HEK293 (cell line): ENCODE measurements at regions not wholly inside any gene's neighbourhood (a gene's known extent, or its start where the extent isn't known, plus 50 kb on each side); places are given as distances from the start of the nearest gene placed in this dataset.

Experiments used
- CTCF ChIA-PET: fragments of 350-600 bp; formaldehyde crosslinking; extraction: SDS; loops from one replicate; lab custom pipeline; 2021; ENCODE audit warnings: antibody characterized with exemption; lab: Yijun Ruan, JAX
- POLR2A ChIA-PET: fragments of 300-600 bp; formaldehyde crosslinking; extraction: SDS; loops from one replicate; lab custom pipeline; 2020; ENCODE audit warnings: antibody characterized with exemption, inconsistent platforms; lab: Yijun Ruan, JAX
- H3K27ac ChIP-seq: fragments of 200-500 bp; sonication (Bioruptor generic); 2 replicates; pipeline ENCODE4 v1.5.1; 2014; ENCODE audit warnings: low read depth, low read length, control low read depth, inconsistent platforms; ENCODE audit errors: extremely low read depth
- H3K36me3 ChIP-seq, 2 experiments: fragments of 200-500 bp in 1 of 2; sonication (Bioruptor generic) in 1 of 2; 1 replicate in 1 of 2; 2 replicates in 1 of 2; pipeline ENCODE4 v1.5.1; 2014 to 2017; ENCODE audit warnings: inconsistent platforms in 2 of 2, low read length in 2 of 2; ENCODE audit not compliant: control insufficient read depth in 2 of 2, insufficient read depth in 1 of 2
- H3K4me1 ChIP-seq: fragments of 200-500 bp; sonication (Bioruptor generic); 2 replicates; pipeline ENCODE4 v1.5.1; 2014; ENCODE audit warnings: mild to moderate bottlenecking, low read length, inconsistent platforms; ENCODE audit not compliant: control insufficient read depth, insufficient read depth
- H3K4me3 ChIP-seq: 2 replicates; pipeline ENCODE4 v1.5.1; 2011; ENCODE audit warnings: low read depth, mild to moderate bottlenecking, control low read depth, low read length, moderate library complexity
- H3K9me3 ChIP-seq: fragments of 200-500 bp; sonication (Bioruptor generic); 2 replicates; pipeline ENCODE4 v1.5.1; 2014; ENCODE audit warnings: low read depth, low read length, inconsistent platforms; ENCODE audit not compliant: control insufficient read depth, insufficient read depth
- ELK4 ChIP-seq: IDR thresholded peaks from 2 replicates; pipeline ENCODE4 v1.6.1; 2011; ENCODE audit warnings: mild to moderate bottlenecking, low read depth, low read length, borderline replicate concordance
- GFI1B ChIP-seq: fragments of 450-650 bp; formaldehyde crosslinking; IDR thresholded peaks from 2 replicates; pipeline ENCODE4 v1.5.1; 2016; ENCODE audit warnings: missing biosample characterization, missing genetic modification characterization
- KLF1 ChIP-seq: fragments of 450-650 bp; formaldehyde crosslinking; IDR thresholded peaks from 2 replicates; pipeline ENCODE4 v1.5.1; 2016; ENCODE audit warnings: missing biosample characterization, missing genetic modification characterization
- KLF17 ChIP-seq: fragments of 450-650 bp; formaldehyde crosslinking; IDR thresholded peaks from 2 replicates; pipeline ENCODE4 v1.5.1; 2016; ENCODE audit warnings: missing biosample characterization, missing genetic modification characterization
- KLF9 ChIP-seq: fragments of 450-650 bp; formaldehyde crosslinking; IDR thresholded peaks from 2 replicates; pipeline ENCODE4 v1.5.1; 2016; ENCODE audit warnings: missing biosample characterization, missing genetic modification characterization, low read depth
- OSR2 ChIP-seq: fragments of 450-650 bp; formaldehyde crosslinking; IDR thresholded peaks from 2 replicates; pipeline ENCODE4 v1.5.1; 2016; ENCODE audit warnings: missing biosample characterization, missing genetic modification characterization
- SCRT2 ChIP-seq: fragments of 450-650 bp; formaldehyde crosslinking; IDR thresholded peaks from 2 replicates; pipeline ENCODE4 v1.5.1; 2016; ENCODE audit warnings: missing biosample characterization, missing genetic modification characterization
- TRIM28 ChIP-seq: IDR thresholded peaks from 2 replicates; pipeline ENCODE4 v1.6.1; 2011; ENCODE audit warnings: low read length, control low read depth, borderline replicate concordance
- ZNF184 ChIP-seq: fragments of 450-650 bp; IDR thresholded peaks from 2 replicates; pipeline ENCODE4 v1.5.1; 2018; ENCODE audit warnings: missing biosample characterization, mild to moderate bottlenecking, missing genetic modification characterization
- ZNF221 ChIP-seq: fragments of 450-650 bp; formaldehyde crosslinking; IDR thresholded peaks from 2 replicates; pipeline ENCODE4 v1.5.1; 2017; ENCODE audit warnings: missing biosample characterization, missing genetic modification characterization, borderline replicate concordance
- ZNF274 ChIP-seq, 2 experiments: fragments of 200-500 bp in 1 of 2; fragments of 450-650 bp in 1 of 2; sonication (Bioruptor generic) in 1 of 2; formaldehyde crosslinking in 1 of 2; IDR thresholded peaks; 2 replicates each; pipeline versions ENCODE4 v1.5.1 to v1.6.1; 2014 to 2016; ENCODE audit warnings: borderline replicate concordance in 1 of 2, inconsistent platforms in 1 of 2, low read length in 1 of 2, missing biosample characterization in 1 of 2, missing genetic modification characterization in 1 of 2
- ZNF341 ChIP-seq: fragments of 450-650 bp; formaldehyde crosslinking; IDR thresholded peaks from 2 replicates; pipeline ENCODE4; 2016; ENCODE audit warnings: low read depth, missing biosample characterization, missing genetic modification characterization
- ZNF530 ChIP-seq: fragments of 450-650 bp; formaldehyde crosslinking; IDR thresholded peaks from 2 replicates; pipeline ENCODE4 v1.5.1; 2016; ENCODE audit warnings: low read depth, missing biosample characterization, missing genetic modification characterization
- ZNF560 ChIP-seq: fragments of 450-650 bp; formaldehyde crosslinking; IDR thresholded peaks from 2 replicates; pipeline ENCODE4 v1.5.1; 2017; ENCODE audit warnings: missing biosample characterization, missing genetic modification characterization, borderline replicate concordance
- ZNF629 ChIP-seq: fragments of 450-650 bp; formaldehyde crosslinking; IDR thresholded peaks from 2 replicates; pipeline ENCODE4 v1.5.1; 2017; ENCODE audit warnings: missing biosample characterization, missing genetic modification characterization
- ZNF654 ChIP-seq: fragments of 450-650 bp; formaldehyde crosslinking; IDR thresholded peaks from 2 replicates; pipeline ENCODE4 v1.5.1; 2016; ENCODE audit warnings: low read depth, missing biosample characterization, missing genetic modification characterization
- ZNF747 ChIP-seq: fragments of 450-650 bp; formaldehyde crosslinking; IDR thresholded peaks from 2 replicates; pipeline ENCODE4 v1.5.1; 2016; ENCODE audit warnings: missing biosample characterization, missing genetic modification characterization
- TF ChIP-seq, protein P1 (sequence below): fragments of 450-650 bp; formaldehyde crosslinking; conservative IDR thresholded peaks from 2 replicates; pipeline ENCODE4 v1.5.1; 2016; ENCODE audit warnings: low read depth, missing biosample characterization, missing genetic modification characterization
- TF ChIP-seq, protein P2 (sequence below): fragments of 450-650 bp; formaldehyde crosslinking; IDR thresholded peaks from 2 replicates; pipeline ENCODE4 v1.5.1; 2017; ENCODE audit warnings: missing biosample characterization, missing genetic modification characterization
- TF ChIP-seq, protein P3 (sequence below): fragments of 450-650 bp; formaldehyde crosslinking; IDR thresholded peaks from 2 replicates; pipeline ENCODE4 v1.5.1; 2016; ENCODE audit warnings: missing biosample characterization, missing genetic modification characterization
- TF ChIP-seq, protein P4 (sequence below): fragments of 450-650 bp; formaldehyde crosslinking; IDR thresholded peaks from 2 replicates; pipeline ENCODE4 v1.5.1; 2016; ENCODE audit warnings: missing biosample characterization, missing genetic modification characterization, low read depth

DNA sequence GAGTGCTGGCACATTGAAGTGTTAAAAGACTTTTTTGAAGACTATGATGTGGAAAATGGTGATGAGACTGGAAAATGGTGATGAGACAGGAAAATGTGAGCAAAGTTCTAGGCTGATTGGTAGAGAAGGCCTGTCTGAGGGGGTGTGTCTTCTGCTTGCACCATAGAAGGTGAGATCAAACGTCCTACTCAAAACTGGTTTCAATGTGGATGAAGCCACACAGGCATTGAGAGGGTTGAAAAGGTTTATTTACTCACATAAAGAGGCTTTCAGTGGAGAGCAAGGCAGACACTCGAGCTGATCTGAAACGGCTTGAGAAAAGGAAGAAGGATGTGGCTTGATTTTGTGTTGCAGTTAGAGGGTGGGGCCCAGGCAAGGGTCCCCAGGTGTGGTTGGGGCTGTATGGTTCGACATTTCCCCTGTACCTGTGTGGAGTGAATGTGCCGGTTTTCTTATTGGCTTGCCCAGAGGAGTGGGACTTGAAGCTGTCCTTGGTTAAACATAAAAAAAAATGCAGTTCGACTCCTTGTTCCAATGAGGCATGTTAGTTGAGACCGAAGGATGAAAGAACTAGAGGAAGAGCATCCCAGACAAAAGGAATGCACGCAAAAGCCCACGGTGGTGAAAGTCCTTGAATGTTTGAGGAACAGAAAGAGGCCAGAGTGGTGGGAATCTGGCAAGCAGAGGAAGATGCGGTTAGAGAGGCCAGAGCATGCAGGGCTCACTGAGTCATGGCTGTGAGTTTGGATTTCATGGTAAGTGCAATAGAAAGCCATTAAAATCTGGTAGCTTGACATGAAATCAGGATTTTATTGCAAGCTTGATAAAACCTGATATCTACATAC is 172.3 kb downstream of the EPM2A start:
- TF ChIP-seq KLF1 (no peak), OSR2 (no peak), ZNF221 (tag by site-specific recombination) (no peak), ZNF341 (tag by site-specific recombination) (no peak), KLF17 (no peak), ZNF530 (tag by site-specific recombination) (no peak), SCRT2 (no peak), GFI1B (no peak), ELK4 (no peak), ZNF747 (tag by site-specific recombination) (no peak), ZNF184 (tag by site-specific recombination) (no peak), ZNF629 (no peak), KLF9 (tag by site-specific recombination) (no peak)
- TF ChIP-seq, protein P1, sequence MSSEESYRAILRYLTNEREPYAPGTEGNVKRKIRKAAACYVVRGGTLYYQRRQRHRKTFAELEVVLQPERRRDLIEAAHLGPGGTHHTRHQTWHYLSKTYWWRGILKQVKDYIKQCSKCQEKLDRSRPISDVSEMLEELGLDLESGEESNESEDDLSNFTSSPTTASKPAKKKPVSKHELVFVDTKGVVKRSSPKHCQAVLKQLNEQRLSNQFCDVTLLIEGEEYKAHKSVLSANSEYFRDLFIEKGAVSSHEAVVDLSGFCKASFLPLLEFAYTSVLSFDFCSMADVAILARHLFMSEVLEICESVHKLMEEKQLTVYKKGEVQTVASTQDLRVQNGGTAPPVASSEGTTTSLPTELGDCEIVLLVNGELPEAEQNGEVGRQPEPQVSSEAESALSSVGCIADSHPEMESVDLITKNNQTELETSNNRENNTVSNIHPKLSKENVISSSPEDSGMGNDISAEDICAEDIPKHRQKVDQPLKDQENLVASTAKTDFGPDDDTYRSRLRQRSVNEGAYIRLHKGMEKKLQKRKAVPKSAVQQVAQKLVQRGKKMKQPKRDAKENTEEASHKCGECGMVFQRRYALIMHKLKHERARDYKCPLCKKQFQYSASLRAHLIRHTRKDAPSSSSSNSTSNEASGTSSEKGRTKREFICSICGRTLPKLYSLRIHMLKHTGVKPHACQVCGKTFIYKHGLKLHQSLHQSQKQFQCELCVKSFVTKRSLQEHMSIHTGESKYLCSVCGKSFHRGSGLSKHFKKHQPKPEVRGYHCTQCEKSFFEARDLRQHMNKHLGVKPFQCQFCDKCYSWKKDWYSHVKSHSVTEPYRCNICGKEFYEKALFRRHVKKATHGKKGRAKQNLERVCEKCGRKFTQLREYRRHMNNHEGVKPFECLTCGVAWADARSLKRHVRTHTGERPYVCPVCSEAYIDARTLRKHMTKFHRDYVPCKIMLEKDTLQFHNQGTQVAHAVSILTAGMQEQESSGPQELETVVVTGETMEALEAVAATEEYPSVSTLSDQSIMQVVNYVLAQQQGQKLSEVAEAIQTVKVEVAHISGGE (tag by site-specific recombination), result no peak
- no peaks in the 10 kb centered on the region for H3K9me3 ChIP-seq
- H3K36me3 ChIP-seq, result no peaks in the 10 kb centered on the region
- no peak overlapping the region for H3K27ac ChIP-seq
- no peaks in the 10 kb centered on the region for H3K4me1 ChIP-seq
- ChIA-PET CTCF (no interaction called here), POLR2A (no interaction called here)
- no peak overlapping the region for H3K4me3 ChIP-seq

DNA sequence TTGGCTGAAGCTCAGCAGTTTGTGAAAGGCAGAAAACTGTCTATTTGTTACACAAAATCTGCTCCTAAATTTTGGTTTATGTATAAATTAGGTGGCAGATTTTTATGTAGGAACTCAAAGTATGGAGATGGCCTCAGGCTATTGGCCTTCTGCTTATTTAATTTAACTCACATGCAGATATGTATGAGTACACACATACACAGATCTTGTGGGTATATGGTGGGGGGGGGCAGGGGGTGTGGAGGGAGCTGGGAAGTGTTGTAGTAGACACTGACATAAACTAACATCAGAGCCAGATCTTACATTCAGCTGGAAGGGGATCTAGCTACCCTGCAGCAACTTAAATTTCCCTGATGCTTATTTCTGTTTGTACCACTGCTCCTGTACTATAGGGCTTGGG is 170.8 kb downstream of the EPM2A start:
- H3K4me3 ChIP-seq, result no peak overlapping the region
- H3K9me3 ChIP-seq, result no peaks in the 10 kb centered on the region
- POLR2A ChIA-PET, result interaction anchor here (0.6 kb wide), 1 partner anchor 58 kb away, joined by 5 read pairs; no protein-coding TSS in a partner anchor
- CTCF ChIA-PET, result no interaction called here
- H3K4me1 ChIP-seq, result no peaks in the 10 kb centered on the region
- no peak overlapping the region for H3K27ac ChIP-seq
- no peaks in the 10 kb centered on the region for H3K36me3 ChIP-seq
- no peak for TF ChIP-seq TRIM28
- TF ChIP-seq, protein P2, sequence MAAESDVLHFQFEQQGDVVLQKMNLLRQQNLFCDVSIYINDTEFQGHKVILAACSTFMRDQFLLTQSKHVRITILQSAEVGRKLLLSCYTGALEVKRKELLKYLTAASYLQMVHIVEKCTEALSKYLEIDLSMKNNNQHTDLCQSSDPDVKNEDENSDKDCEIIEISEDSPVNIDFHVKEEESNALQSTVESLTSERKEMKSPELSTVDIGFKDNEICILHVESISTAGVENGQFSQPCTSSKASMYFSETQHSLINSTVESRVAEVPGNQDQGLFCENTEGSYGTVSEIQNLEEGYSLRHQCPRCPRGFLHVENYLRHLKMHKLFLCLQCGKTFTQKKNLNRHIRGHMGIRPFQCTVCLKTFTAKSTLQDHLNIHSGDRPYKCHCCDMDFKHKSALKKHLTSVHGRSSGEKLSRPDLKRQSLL (tag by site-specific recombination), result no peak
- no peak for TF ChIP-seq ZNF654
- TF ChIP-seq, protein P3, sequence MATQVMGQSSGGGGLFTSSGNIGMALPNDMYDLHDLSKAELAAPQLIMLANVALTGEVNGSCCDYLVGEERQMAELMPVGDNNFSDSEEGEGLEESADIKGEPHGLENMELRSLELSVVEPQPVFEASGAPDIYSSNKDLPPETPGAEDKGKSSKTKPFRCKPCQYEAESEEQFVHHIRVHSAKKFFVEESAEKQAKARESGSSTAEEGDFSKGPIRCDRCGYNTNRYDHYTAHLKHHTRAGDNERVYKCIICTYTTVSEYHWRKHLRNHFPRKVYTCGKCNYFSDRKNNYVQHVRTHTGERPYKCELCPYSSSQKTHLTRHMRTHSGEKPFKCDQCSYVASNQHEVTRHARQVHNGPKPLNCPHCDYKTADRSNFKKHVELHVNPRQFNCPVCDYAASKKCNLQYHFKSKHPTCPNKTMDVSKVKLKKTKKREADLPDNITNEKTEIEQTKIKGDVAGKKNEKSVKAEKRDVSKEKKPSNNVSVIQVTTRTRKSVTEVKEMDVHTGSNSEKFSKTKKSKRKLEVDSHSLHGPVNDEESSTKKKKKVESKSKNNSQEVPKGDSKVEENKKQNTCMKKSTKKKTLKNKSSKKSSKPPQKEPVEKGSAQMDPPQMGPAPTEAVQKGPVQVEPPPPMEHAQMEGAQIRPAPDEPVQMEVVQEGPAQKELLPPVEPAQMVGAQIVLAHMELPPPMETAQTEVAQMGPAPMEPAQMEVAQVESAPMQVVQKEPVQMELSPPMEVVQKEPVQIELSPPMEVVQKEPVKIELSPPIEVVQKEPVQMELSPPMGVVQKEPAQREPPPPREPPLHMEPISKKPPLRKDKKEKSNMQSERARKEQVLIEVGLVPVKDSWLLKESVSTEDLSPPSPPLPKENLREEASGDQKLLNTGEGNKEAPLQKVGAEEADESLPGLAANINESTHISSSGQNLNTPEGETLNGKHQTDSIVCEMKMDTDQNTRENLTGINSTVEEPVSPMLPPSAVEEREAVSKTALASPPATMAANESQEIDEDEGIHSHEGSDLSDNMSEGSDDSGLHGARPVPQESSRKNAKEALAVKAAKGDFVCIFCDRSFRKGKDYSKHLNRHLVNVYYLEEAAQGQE (tag by site-specific recombination), result no peak
- no peak for TF ChIP-seq ZNF274 (IDR thresholded peaks at IDR 0.05; ENCODE audit: low read length)
- TF ChIP-seq ZNF274 (tag by site-specific recombination; IDR thresholded peaks at IDR 0.05; ENCODE audit: borderline replicate concordance), result no peak
- TF ChIP-seq, protein P4, sequence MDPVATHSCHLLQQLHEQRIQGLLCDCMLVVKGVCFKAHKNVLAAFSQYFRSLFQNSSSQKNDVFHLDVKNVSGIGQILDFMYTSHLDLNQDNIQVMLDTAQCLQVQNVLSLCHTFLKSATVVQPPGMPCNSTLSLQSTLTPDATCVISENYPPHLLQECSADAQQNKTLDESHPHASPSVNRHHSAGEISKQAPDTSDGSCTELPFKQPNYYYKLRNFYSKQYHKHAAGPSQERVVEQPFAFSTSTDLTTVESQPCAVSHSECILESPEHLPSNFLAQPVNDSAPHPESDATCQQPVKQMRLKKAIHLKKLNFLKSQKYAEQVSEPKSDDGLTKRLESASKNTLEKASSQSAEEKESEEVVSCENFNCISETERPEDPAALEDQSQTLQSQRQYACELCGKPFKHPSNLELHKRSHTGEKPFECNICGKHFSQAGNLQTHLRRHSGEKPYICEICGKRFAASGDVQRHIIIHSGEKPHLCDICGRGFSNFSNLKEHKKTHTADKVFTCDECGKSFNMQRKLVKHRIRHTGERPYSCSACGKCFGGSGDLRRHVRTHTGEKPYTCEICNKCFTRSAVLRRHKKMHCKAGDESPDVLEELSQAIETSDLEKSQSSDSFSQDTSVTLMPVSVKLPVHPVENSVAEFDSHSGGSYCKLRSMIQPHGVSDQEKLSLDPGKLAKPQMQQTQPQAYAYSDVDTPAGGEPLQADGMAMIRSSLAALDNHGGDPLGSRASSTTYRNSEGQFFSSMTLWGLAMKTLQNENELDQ, result no peak
- no peak for TF ChIP-seq ZNF560 (tag by site-specific recombination)
